OCI-M1 (cell line): ENCODE measurements at regions not wholly inside any gene's neighbourhood (a gene's known extent, or its start where the extent isn't known, plus 50 kb on each side); places are given as distances from the start of the nearest gene placed in this dataset.

ENCODE experiments used
- DNase-seq: peaks from one replicate; lab custom pipeline; 2025; lab: John Stamatoyannopoulos, UW

- no peak for DNase-seq
Measured at GRCh38 chr11:116180806-116181600, 591.8 kb downstream of the BUD13 start.

- DNase-seq, result no peak
Measured at GRCh38 chr11:116179401-116179800, 593.4 kb downstream of the BUD13 start.

GRCh38 chr11:116177521-116178210 is 595.1 kb downstream of the BUD13 start:
- DNase-seq, result no peak

- DNase-seq, result no peak
Measured at GRCh38 chr11:116176484-116177005, 596.2 kb downstream of the BUD13 start.

- DNase-seq, result no peak
Measured at GRCh38 chr11:116175707-116176106, 597.1 kb downstream of the BUD13 start.

- DNase-seq, result no peak
Measured at GRCh38 chr11:116173941-116174911, 598.6 kb downstream of the BUD13 start.

- no peak for DNase-seq
Measured at GRCh38 chr11:116173506-116173905, 599.3 kb downstream of the BUD13 start.

GRCh38 chr11:116172851-116173250 is 599.9 kb downstream of the BUD13 start:
- DNase-seq, result no peak

- no peak for DNase-seq
Measured at GRCh38 chr11:116172156-116172555, 600.6 kb downstream of the BUD13 start.

- DNase-seq, result no peak
Measured at GRCh38 chr11:116171271-116172140, 601.3 kb downstream of the BUD13 start.

GRCh38 chr11:116170526-116171120 is 602.2 kb downstream of the BUD13 start:
- no peak for DNase-seq

- no peak for DNase-seq
Measured at GRCh38 chr11:116169776-116170175, 603.0 kb downstream of the BUD13 start.

- no peak for DNase-seq
Measured at GRCh38 chr11:116168459-116168787, 604.4 kb downstream of the BUD13 start.

- DNase-seq, result no peak
Measured at GRCh38 chr11:116167706-116168458, 604.9 kb downstream of the BUD13 start.

GRCh38 chr11:116166573-116167465 is 606.0 kb downstream of the BUD13 start:
- DNase-seq, result no peak

GRCh38 chr11:116164843-116165242 is 607.9 kb downstream of the BUD13 start:
- no peak for DNase-seq

- DNase-seq, result no peak
Measured at GRCh38 chr11:116162886-116163230, 609.9 kb downstream of the BUD13 start.

- DNase-seq, result no peak
Measured at GRCh38 chr11:116162086-116162885, 610.5 kb downstream of the BUD13 start.
